Calu3 (cell line): ENCODE measurements at regions not wholly inside any gene's neighbourhood (a gene's known extent, or its start where the extent isn't known, plus 50 kb on each side); places are given as distances from the start of the nearest gene placed in this dataset.

Experiments used
- BruUV-seq: library from RNA; stranded (reverse); fragments of 400-500 nt; replicated peaks from 2 replicates; lab custom pipeline; 2021; lab: Mats Ljungman, UMichigan
- CTCF ChIA-PET: fragments of 300-600 bp; sonication (Branson Sonifier 250); formaldehyde crosslinking; loops from one replicate; lab custom pipeline; 2022; ENCODE audit warnings: antibody characterized with exemption; lab: Charles Lee
- DNase-seq: peaks from one replicate; pipeline ENCODE4 v3.0.0; 2022
- H3K27ac Mint-ChIP-seq: one replicate; pipeline ENCODE4 v1.8.0; 2022; ENCODE audit warnings: mixed read lengths; ENCODE audit not compliant: unreplicated experiment
- H3K27me3 Mint-ChIP-seq: one replicate; pipeline ENCODE4 v1.8.0; 2022; ENCODE audit warnings: mixed read lengths; ENCODE audit not compliant: unreplicated experiment
- H3K36me3 Mint-ChIP-seq: one replicate; pipeline ENCODE4 v1.8.0; 2022; ENCODE audit warnings: mild to moderate bottlenecking, moderate library complexity, mixed read lengths; ENCODE audit not compliant: insufficient read depth, unreplicated experiment
- H3K4me1 Mint-ChIP-seq: one replicate; pipeline ENCODE4 v1.8.0; 2022; ENCODE audit warnings: mild to moderate bottlenecking, low read depth, mixed read lengths; ENCODE audit not compliant: unreplicated experiment
- H3K4me3 Mint-ChIP-seq: one replicate; pipeline ENCODE4 v1.8.0; 2022; ENCODE audit warnings: mild to moderate bottlenecking, low read depth, moderate library complexity, mixed read lengths; ENCODE audit not compliant: unreplicated experiment
- H3K9me3 Mint-ChIP-seq: one replicate; pipeline ENCODE4 v1.8.0; 2022; ENCODE audit warnings: low read depth, mixed read lengths; ENCODE audit not compliant: unreplicated experiment
- intact Hi-C: fragments of 100-400 bp; cut with micrococcal nuclease; formaldehyde crosslinking; loops from one replicate; pipeline ENCODE4 v1.10.0; 2022; ENCODE audit not compliant: unreplicated experiment
- TF ChIP-seq, protein P1 (sequence below): fragments of 200-600 bp; IDR thresholded peaks from one replicate; pipeline ENCODE4 v1.8.0; 2022; ENCODE audit warnings: antibody characterized with exemption; ENCODE audit not compliant: unreplicated experiment

DNA sequence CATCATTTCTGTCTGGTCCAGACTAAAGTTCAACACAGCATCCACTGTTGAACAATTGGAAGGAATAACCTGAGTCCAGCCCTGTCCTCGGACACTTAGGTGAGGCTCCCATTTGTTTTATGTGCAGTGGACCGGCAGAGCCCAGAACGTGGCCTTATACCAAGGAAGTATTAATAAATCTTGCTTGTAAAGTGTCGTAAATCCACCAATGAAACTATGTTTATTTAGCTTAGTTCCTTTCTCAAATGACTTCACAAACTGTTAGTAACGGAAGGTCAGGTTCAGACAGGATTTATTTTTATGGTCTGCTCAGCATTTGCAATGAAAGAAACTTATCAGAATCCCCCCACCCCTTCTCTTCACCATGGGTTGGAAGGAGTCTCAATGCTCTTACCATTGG lies 149.5 kb downstream of the PCSK1 start:
- H3K9me3 Mint-ChIP-seq: no peaks in the 10 kb centered on the region
- no TSS peak for BruUV-seq
- no peaks in the 10 kb centered on the region for H3K4me1 Mint-ChIP-seq
- CTCF ChIA-PET: no interaction called here
- H3K27ac Mint-ChIP-seq: no peak overlapping the region
- intact Hi-C loops: no loop called here
- H3K27me3 Mint-ChIP-seq: no peaks in the 10 kb centered on the region
- TF ChIP-seq, protein P1, sequence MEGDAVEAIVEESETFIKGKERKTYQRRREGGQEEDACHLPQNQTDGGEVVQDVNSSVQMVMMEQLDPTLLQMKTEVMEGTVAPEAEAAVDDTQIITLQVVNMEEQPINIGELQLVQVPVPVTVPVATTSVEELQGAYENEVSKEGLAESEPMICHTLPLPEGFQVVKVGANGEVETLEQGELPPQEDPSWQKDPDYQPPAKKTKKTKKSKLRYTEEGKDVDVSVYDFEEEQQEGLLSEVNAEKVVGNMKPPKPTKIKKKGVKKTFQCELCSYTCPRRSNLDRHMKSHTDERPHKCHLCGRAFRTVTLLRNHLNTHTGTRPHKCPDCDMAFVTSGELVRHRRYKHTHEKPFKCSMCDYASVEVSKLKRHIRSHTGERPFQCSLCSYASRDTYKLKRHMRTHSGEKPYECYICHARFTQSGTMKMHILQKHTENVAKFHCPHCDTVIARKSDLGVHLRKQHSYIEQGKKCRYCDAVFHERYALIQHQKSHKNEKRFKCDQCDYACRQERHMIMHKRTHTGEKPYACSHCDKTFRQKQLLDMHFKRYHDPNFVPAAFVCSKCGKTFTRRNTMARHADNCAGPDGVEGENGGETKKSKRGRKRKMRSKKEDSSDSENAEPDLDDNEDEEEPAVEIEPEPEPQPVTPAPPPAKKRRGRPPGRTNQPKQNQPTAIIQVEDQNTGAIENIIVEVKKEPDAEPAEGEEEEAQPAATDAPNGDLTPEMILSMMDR: no peak
- no peak for DNase-seq
- no peak overlapping the region for H3K4me3 Mint-ChIP-seq
- no peaks in the 10 kb centered on the region for H3K36me3 Mint-ChIP-seq

DNA sequence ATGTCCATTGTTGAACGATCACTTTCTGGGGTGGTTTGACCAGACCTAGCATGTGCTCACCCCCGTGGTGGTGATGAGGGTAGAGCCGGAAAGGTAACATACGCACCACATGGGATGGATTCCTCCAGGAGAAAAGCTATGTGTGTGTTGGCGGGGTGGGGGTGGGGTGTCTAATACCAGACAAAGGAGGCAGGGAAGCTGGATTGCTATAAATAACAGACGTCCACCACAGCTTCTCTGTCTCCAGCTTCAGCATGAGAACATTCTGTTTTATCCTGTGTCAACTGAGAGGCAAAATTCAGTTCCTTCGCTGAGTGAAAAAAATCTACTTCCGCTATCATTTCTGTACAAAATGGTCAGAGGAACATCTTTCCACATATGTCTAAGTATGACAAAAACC lies 151.0 kb downstream of the PCSK1 start:
- Mint-ChIP-seq H3K4me3 (no peak overlapping the region), H3K36me3 (no peaks in the 10 kb centered on the region), H3K9me3 (no peaks in the 10 kb centered on the region), H3K27me3 (no peaks in the 10 kb centered on the region), H3K4me1 (no peaks in the 10 kb centered on the region), H3K27ac (no peak overlapping the region)
- DNase-seq: no peak
- no TSS peak for BruUV-seq
- TF ChIP-seq, protein P1: no peak
- intact Hi-C loops: no loop called here
- CTCF ChIA-PET: interaction anchor here (0.6 kb wide), 1 partner anchor 380 kb away, joined by 4 read pairs; the partner anchor contains the start of gene CAST

DNA sequence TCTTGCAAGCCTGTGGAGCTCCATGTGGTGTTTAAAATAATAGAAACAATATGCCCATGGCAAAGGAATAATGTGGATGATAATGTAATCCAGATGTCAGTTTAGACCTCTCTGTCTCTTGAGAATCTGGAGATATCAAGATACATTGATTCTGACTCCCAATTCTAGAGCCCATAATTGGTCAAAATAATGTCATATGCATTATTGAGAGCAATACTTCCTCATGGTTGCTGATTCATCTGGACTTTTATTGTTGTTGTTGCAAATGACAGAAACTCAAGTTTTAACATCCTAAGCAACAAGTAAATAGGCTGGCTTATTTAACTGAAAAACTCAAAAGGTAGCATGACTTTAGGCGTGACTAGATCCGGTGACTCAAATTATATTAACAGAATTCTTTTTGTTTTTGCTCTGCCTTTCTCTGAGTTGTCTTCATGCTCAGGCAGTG lies 152.1 kb downstream of the PCSK1 start:
- BruUV-seq: no TSS peak
- no peak overlapping the region for H3K27ac Mint-ChIP-seq
- DNase-seq: no peak
- H3K27me3 Mint-ChIP-seq: no peaks in the 10 kb centered on the region
- no peak overlapping the region for H3K4me3 Mint-ChIP-seq
- no peaks in the 10 kb centered on the region for H3K9me3 Mint-ChIP-seq
- intact Hi-C loops: no loop called here
- H3K4me1 Mint-ChIP-seq: no peaks in the 10 kb centered on the region
- CTCF ChIA-PET: no interaction called here
- TF ChIP-seq, protein P1: no peak
- H3K36me3 Mint-ChIP-seq: no peaks in the 10 kb centered on the region

DNA sequence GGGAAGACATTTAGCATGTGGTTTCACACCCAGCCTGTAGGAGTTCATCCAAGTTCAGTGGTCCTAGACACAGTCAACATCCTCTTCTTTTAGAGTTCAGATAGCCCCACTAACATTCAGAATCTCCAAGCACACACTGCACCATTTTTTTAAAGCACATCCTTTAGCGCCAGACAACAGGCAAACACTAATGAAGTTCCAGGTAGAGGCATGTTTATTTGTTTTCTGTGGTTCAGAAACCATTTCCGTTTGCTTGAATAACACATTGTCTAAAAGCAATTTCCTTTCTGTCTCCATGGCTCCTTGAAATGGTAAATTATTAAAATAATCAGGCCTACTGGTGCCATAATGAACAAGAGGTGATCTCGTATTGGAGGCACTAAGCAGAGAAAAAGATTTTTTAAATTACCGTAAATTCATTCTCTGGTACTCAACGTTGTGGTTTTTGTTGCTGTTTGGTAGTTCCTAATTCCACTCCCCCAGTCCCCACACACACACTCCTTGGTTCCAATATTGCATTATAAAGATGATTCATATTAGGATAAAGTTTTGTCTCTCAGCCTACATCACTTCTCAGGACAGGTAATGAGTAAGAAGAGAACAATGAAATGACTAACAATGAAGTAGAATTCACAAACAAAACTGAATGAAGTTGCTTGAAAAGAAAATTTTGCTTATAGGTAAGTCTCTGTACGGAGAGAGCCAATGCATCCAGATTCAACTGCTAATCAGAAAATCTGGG lies 153.1 kb downstream of the PCSK1 start:
- BruUV-seq: no TSS peak
- Mint-ChIP-seq H3K27ac (no peak overlapping the region), H3K27me3 (no peaks in the 10 kb centered on the region), H3K9me3 (no peaks in the 10 kb centered on the region), H3K4me3 (no peak overlapping the region), H3K4me1 (no peaks in the 10 kb centered on the region), H3K36me3 (no peaks in the 10 kb centered on the region)
- intact Hi-C loops: no loop called here
- TF ChIP-seq, protein P1: no peak
- DNase-seq: no peak
- CTCF ChIA-PET: no interaction called here
